ENCODE measurements at regions not wholly inside any gene's neighbourhood (a gene's known extent, or its start where the extent isn't known, plus 50 kb on each side); places are given as distances from the start of the nearest gene placed in this dataset.

- peak; percentile 18 for TF ChIP-seq CTCF (IDR thresholded peaks at IDR 0.05)
- TF ChIP-seq EZH2phosphoT487 (IDR thresholded peaks at IDR 0.05) = no peak
- no peak for TF ChIP-seq EZH2 (IDR thresholded peaks at IDR 0.05)
Observed at GRCh38 chr13:68234274-68234673, 1004.1 kb upstream of the PCDH9 start.

Data from neural progenitor cell (in vitro differentiated cells).